ENCODE measurements at regions not wholly inside any gene's neighbourhood (a gene's known extent, or its start where the extent isn't known, plus 50 kb on each side); places are given as distances from the start of the nearest gene placed in this dataset.

DNA sequence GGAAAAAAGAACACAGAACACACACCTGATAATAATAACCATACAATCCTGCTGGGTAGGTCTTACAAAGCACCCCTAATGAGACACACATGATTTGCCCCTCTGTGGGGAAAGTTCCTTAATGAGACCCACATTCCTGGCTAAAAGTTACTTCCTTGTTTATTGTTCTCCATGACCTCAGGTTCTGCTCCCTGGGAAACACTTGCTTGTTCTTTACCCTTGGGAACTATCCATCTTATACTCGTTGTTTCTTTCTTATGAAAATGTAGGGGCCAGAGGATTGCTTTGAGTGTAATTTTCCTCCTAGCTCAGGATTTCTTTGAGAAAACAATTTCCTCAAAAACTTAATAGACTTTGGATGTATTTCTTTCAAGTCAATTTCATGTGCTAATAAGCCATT lies 52.1 kb upstream of the PCDH10 start:
- no peak for DNase-seq (ENCODE audit: low read depth)
- no peak overlapping the region for H3K4me3 ChIP-seq (ENCODE audit: low read depth, low read length)
- TF ChIP-seq, protein P1, sequence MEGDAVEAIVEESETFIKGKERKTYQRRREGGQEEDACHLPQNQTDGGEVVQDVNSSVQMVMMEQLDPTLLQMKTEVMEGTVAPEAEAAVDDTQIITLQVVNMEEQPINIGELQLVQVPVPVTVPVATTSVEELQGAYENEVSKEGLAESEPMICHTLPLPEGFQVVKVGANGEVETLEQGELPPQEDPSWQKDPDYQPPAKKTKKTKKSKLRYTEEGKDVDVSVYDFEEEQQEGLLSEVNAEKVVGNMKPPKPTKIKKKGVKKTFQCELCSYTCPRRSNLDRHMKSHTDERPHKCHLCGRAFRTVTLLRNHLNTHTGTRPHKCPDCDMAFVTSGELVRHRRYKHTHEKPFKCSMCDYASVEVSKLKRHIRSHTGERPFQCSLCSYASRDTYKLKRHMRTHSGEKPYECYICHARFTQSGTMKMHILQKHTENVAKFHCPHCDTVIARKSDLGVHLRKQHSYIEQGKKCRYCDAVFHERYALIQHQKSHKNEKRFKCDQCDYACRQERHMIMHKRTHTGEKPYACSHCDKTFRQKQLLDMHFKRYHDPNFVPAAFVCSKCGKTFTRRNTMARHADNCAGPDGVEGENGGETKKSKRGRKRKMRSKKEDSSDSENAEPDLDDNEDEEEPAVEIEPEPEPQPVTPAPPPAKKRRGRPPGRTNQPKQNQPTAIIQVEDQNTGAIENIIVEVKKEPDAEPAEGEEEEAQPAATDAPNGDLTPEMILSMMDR (IDR thresholded peaks at IDR 0.05; ENCODE audit: insufficient read depth, low read depth, low read length, missing control alignments) = no peak

Measured in GM12865 (cell line).